ENCODE measurements at regions not wholly inside any gene's neighbourhood (a gene's known extent, or its start where the extent isn't known, plus 50 kb on each side); places are given as distances from the start of the nearest gene placed in this dataset.

GRCh38 chr5:156137071-156137869, 189.7 kb upstream of the SGCD start:
- no peak for DNase-seq (ENCODE audit: low spot score)

- no peak for DNase-seq (ENCODE audit: low spot score)
These were observed 184.1 kb upstream of the SGCD start for GRCh38 chr5:156142867-156143266.

DNA sequence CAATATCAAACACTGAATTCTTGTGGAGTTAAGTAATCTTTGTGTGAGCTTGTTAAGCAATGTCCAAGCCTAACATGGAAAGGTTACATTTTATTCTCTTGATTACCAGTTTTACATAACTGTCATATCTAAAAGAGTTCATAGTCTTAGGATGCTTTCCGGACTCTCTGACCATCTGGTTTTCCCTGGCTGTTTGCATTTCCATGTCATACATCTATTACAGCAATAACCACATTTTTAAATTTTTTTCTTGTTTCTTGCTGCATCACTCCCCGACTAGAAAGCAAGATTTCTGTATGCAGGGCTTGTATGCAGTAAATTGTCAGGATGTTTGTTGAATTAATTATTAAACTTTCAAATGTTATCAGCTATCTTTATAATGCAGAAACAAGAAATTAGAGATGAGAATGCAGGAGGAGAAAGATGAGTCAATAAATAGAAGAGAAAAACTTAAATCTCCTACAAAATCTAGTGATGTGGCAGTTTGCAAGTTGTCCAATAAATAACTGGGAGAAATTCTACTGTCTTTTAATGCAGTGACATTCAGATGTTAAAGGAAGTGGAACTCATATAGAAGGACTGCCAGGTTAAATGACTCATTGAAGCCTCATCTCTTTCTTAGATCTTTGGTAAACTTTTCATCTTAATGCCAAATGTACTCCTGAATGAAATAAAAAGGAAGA, 179.6 kb upstream of the SGCD start:
- no peak for DNase-seq (ENCODE audit: low spot score)

GRCh38 chr5:156147944-156148285, 179.0 kb upstream of the SGCD start:
- DNase-seq (ENCODE audit: low spot score), result no peak

- DNase-seq (ENCODE audit: low spot score), result no peak
These were observed 178.7 kb upstream of the SGCD start for GRCh38 chr5:156148301-156148700.

- DNase-seq (ENCODE audit: low spot score), result no peak
These were observed 177.8 kb upstream of the SGCD start for GRCh38 chr5:156149213-156149612.

DNA sequence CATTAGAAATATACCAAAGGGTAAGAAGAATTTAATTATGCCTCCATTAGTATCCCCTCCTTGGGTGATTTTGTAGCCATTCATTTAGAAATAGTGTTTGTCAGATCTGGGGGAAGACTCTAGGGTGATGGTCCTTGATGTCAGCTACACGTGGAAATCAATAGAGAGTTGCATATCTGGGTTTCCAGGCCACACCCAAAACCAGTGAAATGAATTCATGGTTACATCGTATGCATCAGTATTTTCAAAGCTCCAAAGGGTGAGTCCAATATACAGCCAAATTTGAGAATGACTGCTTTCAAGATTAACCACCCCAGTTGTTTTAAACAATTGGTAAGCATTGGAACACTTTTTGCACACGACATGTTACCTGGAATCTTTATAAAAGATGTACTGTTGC, 173.4 kb upstream of the SGCD start:
- DNase-seq (ENCODE audit: low spot score), result no peak

DNA sequence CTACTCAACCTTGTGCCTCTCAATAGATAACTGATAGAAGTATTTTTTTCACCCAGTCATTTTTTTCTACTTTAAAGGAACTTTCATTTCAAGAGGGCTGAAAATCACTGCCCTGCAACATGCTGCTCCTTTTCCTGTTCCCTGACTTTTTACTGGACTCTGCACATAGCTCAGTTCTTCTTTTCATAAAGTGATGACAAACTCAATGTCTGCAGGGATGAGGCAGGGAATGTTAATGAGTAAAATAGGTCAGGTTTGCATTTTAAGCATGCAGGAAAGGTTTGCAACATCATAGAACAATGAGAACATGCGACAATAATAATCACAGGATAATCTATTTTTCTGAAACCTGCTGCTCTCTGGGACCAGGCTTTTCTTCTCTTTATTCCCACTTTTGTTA, 172.2 kb upstream of the SGCD start:
- no peak for DNase-seq (ENCODE audit: low spot score)

DNA sequence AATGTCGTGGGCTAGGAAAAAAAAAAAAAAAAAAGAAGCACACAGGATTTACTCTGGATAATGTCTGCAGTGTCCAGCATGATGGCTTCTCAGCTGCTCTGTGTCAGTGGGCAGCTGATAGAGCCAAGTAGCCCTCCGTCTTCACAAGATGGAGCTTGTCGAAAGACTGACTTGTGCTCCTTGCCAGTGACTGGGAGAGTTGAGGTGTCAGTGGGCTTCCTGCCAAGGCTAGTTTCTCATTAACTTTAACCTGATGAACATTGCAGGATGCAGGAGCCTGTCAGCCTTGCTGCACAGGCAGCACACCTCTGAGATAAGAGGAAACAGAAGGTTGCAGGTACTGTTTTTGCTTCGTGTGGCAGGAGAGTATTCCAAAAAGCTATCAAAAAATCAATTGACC, 171.4 kb upstream of the SGCD start:
- DNase-seq (ENCODE audit: low spot score), result no peak

GRCh38 chr5:156164306-156164705, 162.7 kb upstream of the SGCD start:
- no peak for DNase-seq (ENCODE audit: low spot score)

- DNase-seq (ENCODE audit: low spot score), result no peak
These were observed 157.5 kb upstream of the SGCD start for GRCh38 chr5:156169495-156169894.

DNA sequence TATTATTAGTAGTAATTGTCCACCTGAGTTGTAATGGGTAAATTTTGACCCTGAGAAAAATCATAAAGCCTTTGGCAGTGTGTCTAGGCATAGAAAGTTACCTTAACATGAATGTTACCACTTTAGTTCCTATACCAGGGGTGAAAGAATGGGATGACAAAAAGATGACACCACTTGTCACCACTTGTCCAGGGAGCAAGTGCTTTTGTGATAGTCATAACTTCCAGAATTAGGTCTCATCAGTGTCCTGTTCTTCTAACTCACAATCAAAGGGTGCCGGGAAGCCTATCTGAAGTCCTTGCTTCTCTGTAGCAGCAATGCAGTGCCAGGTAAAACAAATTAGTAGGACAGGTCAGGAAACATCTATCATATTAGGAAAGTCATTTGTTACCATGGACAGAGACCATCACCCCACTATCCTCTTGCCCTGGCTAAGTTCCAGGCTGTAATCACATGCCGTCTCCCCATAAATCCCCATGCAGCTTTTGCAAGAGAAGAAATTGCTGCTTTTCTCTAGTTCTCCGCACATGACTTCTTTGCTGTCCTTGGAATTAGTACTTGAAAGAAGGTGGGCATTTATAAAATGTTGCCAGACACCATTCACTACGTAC, 156.5 kb upstream of the SGCD start:
- no peak for DNase-seq (ENCODE audit: low spot score)

- DNase-seq (ENCODE audit: low spot score), result no peak
These were observed 152.7 kb upstream of the SGCD start for GRCh38 chr5:156174225-156174624.

- DNase-seq (ENCODE audit: low spot score), result no peak
These were observed 148.8 kb upstream of the SGCD start for GRCh38 chr5:156178117-156178516.

- no peak for DNase-seq (ENCODE audit: low spot score)
These were observed 145.3 kb upstream of the SGCD start for GRCh38 chr5:156181656-156182055.

GRCh38 chr5:156182174-156182967, 144.6 kb upstream of the SGCD start:
- no peak for DNase-seq (ENCODE audit: low spot score)

GRCh38 chr5:156186760-156187159, 140.2 kb upstream of the SGCD start:
- DNase-seq (ENCODE audit: low spot score), result no peak

DNA sequence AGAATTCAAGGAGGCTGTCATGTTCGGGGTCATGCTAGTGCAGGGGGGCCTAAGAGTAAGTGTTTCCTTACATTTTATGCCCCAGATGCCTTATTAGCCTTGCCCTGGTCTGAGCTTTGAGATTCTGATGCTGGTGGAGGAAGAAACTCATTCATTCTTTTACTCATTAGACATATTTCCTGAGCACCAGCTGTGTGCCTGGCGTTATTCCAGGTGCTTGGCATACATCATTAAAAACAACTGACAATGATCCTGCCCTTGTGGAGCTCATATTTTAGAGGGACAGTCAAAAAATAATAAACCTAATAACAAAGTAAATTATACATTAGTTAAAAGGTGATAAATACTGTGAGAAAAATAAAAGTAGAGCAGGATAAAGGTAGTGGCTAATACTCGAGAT, 138.9 kb upstream of the SGCD start:
- DNase-seq (ENCODE audit: low spot score), result no peak

DNA sequence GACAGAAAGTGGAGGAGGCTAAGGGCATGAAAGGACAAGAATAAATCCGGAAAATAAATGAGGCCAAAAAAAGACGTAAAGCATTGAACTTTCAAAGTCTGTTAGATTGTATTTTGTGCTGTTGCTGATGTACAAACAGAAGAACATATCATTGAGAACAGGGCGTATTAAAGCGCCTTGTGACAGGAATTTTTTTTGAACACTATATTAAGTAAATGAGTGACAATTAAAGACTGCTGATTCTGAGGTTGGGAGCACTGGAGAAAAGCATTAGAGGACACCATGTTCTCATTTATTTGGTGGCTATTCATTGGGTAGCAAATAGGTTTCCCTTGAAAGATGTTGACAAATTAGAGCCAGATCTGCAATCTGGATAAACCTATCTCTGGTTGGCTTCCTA, 137.3 kb upstream of the SGCD start:
- no peak for DNase-seq (ENCODE audit: low spot score)

DNA sequence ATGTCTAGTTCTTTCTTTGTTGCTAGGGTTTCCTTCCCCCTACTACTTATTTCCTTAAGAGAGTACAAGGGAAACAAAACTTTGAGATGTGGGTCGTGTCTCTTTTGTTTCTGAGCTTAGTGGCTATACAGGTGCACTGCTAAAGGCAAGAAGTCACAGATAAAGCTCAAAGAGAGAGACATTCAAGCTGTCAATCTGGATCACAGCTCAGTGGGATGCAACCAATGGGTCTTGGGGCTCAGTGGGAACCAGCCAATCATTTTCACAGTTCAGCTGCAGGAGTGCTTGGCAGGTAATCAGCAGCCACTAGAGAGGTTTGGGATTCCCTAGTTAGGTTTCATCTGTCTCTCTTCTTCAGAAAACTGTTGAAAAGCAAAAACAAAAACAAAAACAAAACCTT, 135.4 kb upstream of the SGCD start:
- DNase-seq (ENCODE audit: low spot score), result no peak

- DNase-seq (ENCODE audit: low spot score), result no peak
These were observed 129.8 kb upstream of the SGCD start for GRCh38 chr5:156197042-156197635.

GRCh38 chr5:156199045-156199444, 127.9 kb upstream of the SGCD start:
- DNase-seq (ENCODE audit: low spot score), result no peak
